ENCODE measurements at regions not wholly inside any gene's neighbourhood (a gene's known extent, or its start where the extent isn't known, plus 50 kb on each side); places are given as distances from the start of the nearest gene placed in this dataset.
A peak's percentile ranks its signal among the peaks of the same experiment; 100 is the strongest.

DNA sequence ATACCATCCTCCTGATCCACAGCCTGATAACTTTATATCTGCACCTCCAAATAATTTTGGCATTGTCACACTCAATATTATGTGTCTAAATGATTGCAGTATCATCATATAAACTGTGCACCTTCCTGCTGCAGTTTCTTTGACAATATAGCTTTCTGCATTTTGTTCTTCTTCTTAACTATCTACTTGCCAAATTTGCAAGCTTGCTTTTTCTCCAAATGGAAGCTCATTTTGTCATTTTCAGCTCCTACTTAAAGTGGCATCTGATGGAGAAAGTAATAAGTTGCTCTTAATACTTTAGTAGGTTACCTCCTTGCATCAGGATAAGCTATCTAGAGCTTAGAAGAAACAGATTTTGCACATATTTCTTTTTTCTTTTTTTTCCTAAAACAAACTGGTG lies 74.0 kb upstream of the DEFB112 start:
- Histone ChIP-seq H3K9me3 (no peaks in the 10 kb centered on the region), H3K36me3 (no peaks in the 10 kb centered on the region), H3K27me3 (no peaks in the 10 kb centered on the region), H3K4me3 (ENCODE audit: low read depth, low read length) (no peak overlapping the region), H3K4me1 (no peaks in the 10 kb centered on the region)
- TF ChIP-seq, protein P1, sequence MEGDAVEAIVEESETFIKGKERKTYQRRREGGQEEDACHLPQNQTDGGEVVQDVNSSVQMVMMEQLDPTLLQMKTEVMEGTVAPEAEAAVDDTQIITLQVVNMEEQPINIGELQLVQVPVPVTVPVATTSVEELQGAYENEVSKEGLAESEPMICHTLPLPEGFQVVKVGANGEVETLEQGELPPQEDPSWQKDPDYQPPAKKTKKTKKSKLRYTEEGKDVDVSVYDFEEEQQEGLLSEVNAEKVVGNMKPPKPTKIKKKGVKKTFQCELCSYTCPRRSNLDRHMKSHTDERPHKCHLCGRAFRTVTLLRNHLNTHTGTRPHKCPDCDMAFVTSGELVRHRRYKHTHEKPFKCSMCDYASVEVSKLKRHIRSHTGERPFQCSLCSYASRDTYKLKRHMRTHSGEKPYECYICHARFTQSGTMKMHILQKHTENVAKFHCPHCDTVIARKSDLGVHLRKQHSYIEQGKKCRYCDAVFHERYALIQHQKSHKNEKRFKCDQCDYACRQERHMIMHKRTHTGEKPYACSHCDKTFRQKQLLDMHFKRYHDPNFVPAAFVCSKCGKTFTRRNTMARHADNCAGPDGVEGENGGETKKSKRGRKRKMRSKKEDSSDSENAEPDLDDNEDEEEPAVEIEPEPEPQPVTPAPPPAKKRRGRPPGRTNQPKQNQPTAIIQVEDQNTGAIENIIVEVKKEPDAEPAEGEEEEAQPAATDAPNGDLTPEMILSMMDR (IDR thresholded peaks at IDR 0.05; ENCODE audit: low read depth, low read length) = no peak
- no peak for DNase-seq

DNA sequence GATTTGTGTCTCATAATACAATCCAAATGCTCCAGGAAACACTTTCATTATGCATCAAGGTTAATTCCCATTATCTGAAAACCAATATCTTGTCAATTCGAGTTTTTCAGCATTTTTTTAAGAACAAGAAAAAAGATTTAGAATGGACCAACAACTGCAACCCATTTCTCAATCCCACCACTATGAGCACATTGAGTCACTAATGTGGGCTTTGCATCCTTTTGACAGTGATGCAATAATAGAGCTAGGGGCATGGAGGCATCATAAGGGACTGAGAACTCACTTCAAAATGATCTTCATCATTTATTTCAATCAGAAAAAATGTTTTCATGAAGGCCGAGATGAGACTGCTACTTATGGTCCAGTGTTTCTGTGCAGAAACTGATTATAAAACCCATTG lies 74.8 kb upstream of the DEFB112 start:
- H3K4me1 ChIP-seq = no peaks in the 10 kb centered on the region
- TF ChIP-seq, protein P1 (IDR thresholded peaks at IDR 0.05; ENCODE audit: low read depth, low read length) = no peak
- H3K36me3 ChIP-seq = no peaks in the 10 kb centered on the region
- no peaks in the 10 kb centered on the region for H3K27me3 ChIP-seq
- H3K9me3 ChIP-seq = no peaks in the 10 kb centered on the region
- DNase-seq = no peak
- H3K4me3 ChIP-seq (ENCODE audit: low read depth, low read length) = no peak overlapping the region

DNA sequence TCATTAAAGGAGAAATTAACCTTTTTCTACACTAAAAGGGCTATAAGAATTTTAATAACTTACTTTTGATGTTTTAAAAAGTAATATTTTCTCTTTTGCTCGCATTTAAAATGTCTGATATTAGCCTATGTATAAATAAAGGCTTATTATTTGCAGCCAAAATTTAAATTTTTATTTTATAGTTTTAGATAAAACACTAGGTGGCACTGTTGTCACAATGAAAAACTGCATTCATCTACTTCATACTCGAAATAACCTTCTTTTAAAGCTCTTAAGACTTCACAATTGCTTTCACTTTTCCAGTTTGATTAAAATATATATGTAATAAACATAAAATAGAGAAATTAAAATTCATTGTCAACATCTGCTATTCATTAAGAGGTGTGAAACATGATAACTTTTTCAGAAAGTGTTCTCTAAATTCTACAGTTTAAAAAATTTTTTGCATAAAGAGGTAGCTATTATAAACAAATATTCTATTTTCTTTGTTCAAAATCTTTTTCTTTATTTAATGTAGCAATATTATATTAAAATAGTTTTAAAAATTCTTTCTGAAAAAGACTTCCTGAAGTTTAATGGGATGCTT lies 78.8 kb upstream of the DEFB112 start:
- Histone ChIP-seq H3K9me3 (no peaks in the 10 kb centered on the region), H3K4me3 (ENCODE audit: low read depth, low read length) (no peak overlapping the region), H3K27me3 (no peaks in the 10 kb centered on the region), H3K4me1 (no peaks in the 10 kb centered on the region), H3K36me3 (no peaks in the 10 kb centered on the region)
- TF ChIP-seq, protein P1 (IDR thresholded peaks at IDR 0.05; ENCODE audit: low read depth, low read length) = peak; percentile 42
- no peak for DNase-seq

GRCh38 chr6:50135968-50136367 lies 86.2 kb upstream of the DEFB112 start:
- no peak for DNase-seq
- Histone ChIP-seq H3K27me3 (no peaks in the 10 kb centered on the region), H3K4me3 (ENCODE audit: low read depth, low read length) (no peak overlapping the region), H3K4me1 (no peaks in the 10 kb centered on the region), H3K9me3 (no peaks in the 10 kb centered on the region), H3K36me3 (no peaks in the 10 kb centered on the region)
- TF ChIP-seq, protein P1 (IDR thresholded peaks at IDR 0.05; ENCODE audit: low read depth, low read length) = no peak

- no peaks in the 10 kb centered on the region for H3K27me3 ChIP-seq
- H3K4me1 ChIP-seq = no peaks in the 10 kb centered on the region
- TF ChIP-seq, protein P1 (IDR thresholded peaks at IDR 0.05; ENCODE audit: low read depth, low read length) = no peak
- H3K36me3 ChIP-seq = no peaks in the 10 kb centered on the region
- H3K9me3 ChIP-seq = no peaks in the 10 kb centered on the region
- no peak overlapping the region for H3K4me3 ChIP-seq (ENCODE audit: low read depth, low read length)
- DNase-seq = no peak
These were observed 91.4 kb upstream of the DEFB112 start for GRCh38 chr6:50141100-50141499.

DNA sequence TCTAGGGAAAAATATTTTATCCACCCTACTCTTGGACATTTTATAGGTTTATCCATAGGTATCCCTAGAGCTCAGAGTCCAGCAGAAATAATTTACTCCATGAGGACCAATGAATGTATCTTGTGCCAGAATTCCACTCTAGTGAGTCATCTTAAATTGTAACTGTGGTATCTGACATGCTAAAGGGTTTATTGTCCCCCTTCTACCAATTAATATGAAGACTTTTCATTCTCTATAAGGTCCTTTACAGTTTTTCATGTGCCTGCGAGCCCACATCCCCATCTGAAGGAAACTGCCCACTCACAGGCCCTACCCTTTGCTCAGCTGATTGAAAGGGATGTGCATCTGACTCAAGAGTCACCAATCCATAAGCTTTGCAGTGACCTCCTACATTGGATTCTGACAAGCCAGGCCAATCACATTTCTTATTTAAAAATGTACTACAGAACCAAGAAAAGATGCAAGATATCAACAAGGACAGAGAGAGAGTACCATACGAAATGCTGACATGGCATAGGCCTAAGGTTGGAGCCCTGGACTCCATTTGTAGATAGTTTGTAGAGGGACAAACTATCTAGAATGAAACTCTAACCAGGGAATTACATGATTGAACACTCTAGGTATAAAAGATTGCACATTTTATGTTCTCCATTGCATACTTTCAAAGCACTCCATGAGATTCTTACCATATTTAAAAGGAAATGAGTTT lies 93.4 kb upstream of the DEFB112 start:
- no peak for DNase-seq
- TF ChIP-seq, protein P1 (IDR thresholded peaks at IDR 0.05; ENCODE audit: low read depth, low read length) = no peak
- Histone ChIP-seq H3K27me3 (no peaks in the 10 kb centered on the region), H3K9me3 (no peaks in the 10 kb centered on the region), H3K36me3 (no peaks in the 10 kb centered on the region), H3K4me1 (no peaks in the 10 kb centered on the region), H3K4me3 (ENCODE audit: low read depth, low read length) (no peak overlapping the region)

Measured in BE2C (cell line).